ENCODE measurements at regions not wholly inside any gene's neighbourhood (a gene's known extent, or its start where the extent isn't known, plus 50 kb on each side); places are given as distances from the start of the nearest gene placed in this dataset.

DNA sequence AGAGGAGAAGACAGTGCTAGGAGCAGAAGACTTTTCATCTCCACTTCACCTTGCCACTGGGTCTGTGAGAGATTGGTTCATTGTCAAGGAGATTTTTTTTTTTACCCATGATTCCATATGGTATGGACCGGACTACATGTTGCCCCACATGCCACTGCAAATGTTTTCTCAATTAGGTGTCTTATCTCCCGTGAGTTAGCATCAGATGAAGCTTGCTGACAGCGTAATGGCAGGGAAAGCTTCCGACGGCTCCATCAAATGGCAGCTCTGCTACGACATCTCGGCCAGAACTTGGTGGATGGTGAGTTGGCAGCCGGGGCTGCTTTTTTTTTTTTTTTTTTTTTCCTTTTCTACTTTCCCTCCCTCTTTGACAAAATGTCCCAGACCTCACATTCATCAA, 217.2 kb upstream of the NFIA start:
- peak; percentile 55 for DNase-seq
- no peaks in the 10 kb centered on the region for H3K4me1 ChIP-seq
- no peaks in the 10 kb centered on the region for H3K27me3 ChIP-seq
- TF ChIP-seq, protein P1, sequence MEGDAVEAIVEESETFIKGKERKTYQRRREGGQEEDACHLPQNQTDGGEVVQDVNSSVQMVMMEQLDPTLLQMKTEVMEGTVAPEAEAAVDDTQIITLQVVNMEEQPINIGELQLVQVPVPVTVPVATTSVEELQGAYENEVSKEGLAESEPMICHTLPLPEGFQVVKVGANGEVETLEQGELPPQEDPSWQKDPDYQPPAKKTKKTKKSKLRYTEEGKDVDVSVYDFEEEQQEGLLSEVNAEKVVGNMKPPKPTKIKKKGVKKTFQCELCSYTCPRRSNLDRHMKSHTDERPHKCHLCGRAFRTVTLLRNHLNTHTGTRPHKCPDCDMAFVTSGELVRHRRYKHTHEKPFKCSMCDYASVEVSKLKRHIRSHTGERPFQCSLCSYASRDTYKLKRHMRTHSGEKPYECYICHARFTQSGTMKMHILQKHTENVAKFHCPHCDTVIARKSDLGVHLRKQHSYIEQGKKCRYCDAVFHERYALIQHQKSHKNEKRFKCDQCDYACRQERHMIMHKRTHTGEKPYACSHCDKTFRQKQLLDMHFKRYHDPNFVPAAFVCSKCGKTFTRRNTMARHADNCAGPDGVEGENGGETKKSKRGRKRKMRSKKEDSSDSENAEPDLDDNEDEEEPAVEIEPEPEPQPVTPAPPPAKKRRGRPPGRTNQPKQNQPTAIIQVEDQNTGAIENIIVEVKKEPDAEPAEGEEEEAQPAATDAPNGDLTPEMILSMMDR (IDR thresholded peaks at IDR 0.05; ENCODE audit: low read depth, low read length), result no peak
- no peaks in the 10 kb centered on the region for H3K36me3 ChIP-seq
- peak overlapping the region; percentile 72 for H3K4me3 ChIP-seq (ENCODE audit: low read depth, low read length)
- H3K9me3 ChIP-seq, result no peaks in the 10 kb centered on the region

DNA sequence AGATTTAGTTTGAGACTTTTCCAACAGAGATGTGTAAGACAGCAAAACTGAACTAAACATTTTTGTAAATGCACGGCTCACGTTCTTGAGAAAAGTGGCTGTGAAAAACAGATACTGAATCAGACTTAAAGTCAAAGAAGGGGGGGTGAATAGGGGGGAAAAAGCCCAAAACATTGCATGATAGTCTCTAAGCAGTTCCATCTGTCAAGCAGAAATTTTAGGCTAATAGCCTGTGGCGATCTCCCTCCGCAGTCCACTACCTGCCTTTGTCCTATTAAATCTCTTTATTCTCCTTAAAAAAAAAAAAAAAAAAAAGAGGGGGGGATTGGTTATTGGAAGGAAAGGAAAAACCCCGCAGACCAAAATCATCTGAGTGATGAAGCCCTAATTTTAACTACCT, 217.6 kb upstream of the NFIA start:
- no peak for DNase-seq
- TF ChIP-seq, protein P1 (IDR thresholded peaks at IDR 0.05; ENCODE audit: low read depth, low read length), result no peak
- Histone ChIP-seq H3K4me3 (ENCODE audit: low read depth, low read length) (peak overlapping the region; percentile 72), H3K27me3 (no peaks in the 10 kb centered on the region), H3K4me1 (no peaks in the 10 kb centered on the region), H3K9me3 (no peaks in the 10 kb centered on the region), H3K36me3 (no peaks in the 10 kb centered on the region)

DNA sequence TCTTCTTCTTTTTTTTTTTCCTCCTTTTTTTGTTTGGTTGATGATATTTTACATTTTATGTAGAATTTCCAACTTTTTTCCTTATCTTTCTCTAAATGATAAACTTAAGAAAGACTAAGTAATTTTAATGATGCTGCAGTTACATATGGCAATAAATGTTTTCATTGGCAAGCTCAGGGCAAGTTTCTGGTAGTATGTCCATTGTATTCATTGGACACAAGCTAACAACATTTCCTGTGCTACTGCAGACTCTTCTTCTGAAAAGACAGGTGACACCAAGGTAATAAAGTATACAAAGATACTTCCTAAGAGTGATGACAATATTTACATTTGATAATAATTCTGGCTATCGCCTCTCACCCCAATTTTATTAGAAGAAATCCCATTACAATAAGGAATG, 219.2 kb upstream of the NFIA start:
- no peak overlapping the region for H3K4me3 ChIP-seq (ENCODE audit: low read depth, low read length)
- TF ChIP-seq, protein P1 (IDR thresholded peaks at IDR 0.05; ENCODE audit: low read depth, low read length), result no peak
- H3K27me3 ChIP-seq, result no peaks in the 10 kb centered on the region
- DNase-seq, result no peak
- H3K9me3 ChIP-seq, result no peaks in the 10 kb centered on the region
- peaks cover 5% of the 10 kb centered on the region for H3K4me1 ChIP-seq
- H3K36me3 ChIP-seq, result no peaks in the 10 kb centered on the region

DNA sequence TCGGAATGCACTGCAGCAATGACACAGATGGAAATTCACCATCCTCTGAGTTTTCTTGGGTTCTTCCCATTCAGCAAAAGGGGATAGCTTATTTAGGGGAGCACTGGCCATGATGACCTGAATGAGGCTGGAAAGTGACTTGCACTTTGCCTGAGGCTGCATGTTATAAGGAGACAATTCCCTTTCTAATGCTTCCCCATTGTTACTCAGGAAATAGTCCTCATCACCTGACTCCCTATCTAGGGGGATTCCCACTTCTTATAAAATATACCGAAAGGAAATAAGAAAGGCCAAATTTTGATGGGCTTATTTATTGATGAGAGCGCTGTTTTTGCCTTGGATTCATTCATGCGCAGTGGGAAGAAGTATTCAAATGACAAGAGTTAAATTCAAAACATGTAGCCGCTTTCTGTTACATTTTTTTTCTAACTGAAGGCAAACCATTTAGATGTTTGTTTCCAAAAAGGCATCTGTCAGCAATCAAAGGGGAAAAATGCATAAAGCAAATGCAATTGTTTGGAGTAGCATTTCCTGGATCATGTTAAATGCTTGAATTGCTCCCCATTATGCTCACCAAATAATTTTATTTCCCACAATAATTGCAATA, 220.3 kb upstream of the NFIA start:
- no peaks in the 10 kb centered on the region for H3K27me3 ChIP-seq
- H3K9me3 ChIP-seq, result no peaks in the 10 kb centered on the region
- H3K36me3 ChIP-seq, result no peaks in the 10 kb centered on the region
- no peak for DNase-seq
- H3K4me1 ChIP-seq, result peaks cover 12% of the 10 kb centered on the region
- H3K4me3 ChIP-seq (ENCODE audit: low read depth, low read length), result no peak overlapping the region
- TF ChIP-seq, protein P1 (IDR thresholded peaks at IDR 0.05; ENCODE audit: low read depth, low read length), result no peak

DNA sequence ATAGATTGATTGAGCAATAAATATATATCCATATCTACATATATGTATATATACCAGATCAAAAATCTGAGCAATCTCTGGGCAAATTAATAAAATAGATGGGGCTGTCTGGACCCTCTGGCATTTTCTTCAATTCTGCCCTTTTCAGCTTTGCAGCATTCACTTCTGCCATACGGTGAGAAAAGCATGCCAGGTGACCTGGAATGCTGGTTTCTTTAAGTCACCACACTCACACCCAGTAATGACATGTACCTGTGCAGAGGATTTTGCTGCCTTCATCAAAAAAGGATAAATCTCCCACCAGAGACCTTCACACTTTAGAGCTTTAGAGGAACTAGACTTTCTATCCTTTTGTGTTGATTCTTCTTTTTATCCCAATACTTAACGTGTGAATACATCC, 223.2 kb upstream of the NFIA start:
- DNase-seq, result no peak
- no peaks in the 10 kb centered on the region for H3K27me3 ChIP-seq
- no peaks in the 10 kb centered on the region for H3K9me3 ChIP-seq
- TF ChIP-seq, protein P1 (IDR thresholded peaks at IDR 0.05; ENCODE audit: low read depth, low read length), result no peak
- peaks cover 12% of the 10 kb centered on the region for H3K4me1 ChIP-seq
- no peaks in the 10 kb centered on the region for H3K36me3 ChIP-seq
- H3K4me3 ChIP-seq (ENCODE audit: low read depth, low read length), result no peak overlapping the region

DNA sequence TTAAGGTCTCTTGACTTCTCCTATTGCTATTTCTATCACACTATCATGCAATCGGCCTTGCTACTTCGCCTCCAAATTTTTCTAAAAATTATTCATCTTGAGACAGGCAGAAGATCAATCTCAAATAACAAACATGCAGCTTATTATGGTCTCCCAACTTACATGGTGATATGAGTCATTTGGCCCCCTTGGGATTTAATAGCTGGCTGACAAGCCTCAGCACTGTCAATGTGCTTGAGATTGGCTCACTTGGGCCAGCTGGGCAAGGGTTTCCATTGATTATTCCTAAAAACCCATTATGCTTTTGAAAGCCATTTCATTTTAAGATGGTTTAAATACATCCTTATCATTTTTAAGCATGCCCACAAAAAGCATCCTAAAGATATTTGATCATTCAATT, 224.5 kb upstream of the NFIA start:
- H3K36me3 ChIP-seq, result no peaks in the 10 kb centered on the region

More for the DNA sequence above, 224.5 kb upstream of the NFIA start:
- no peaks in the 10 kb centered on the region for H3K9me3 ChIP-seq
- H3K27me3 ChIP-seq, result no peaks in the 10 kb centered on the region
- peak; percentile 50 for DNase-seq
- TF ChIP-seq, protein P1 (IDR thresholded peaks at IDR 0.05; ENCODE audit: low read depth, low read length), result no peak
- peaks cover 12% of the 10 kb centered on the region for H3K4me1 ChIP-seq
- H3K4me3 ChIP-seq (ENCODE audit: low read depth, low read length), result no peak overlapping the region
